Body of pancreas (tissue), 4 donors: ENCODE measurements at regions not wholly inside any gene's neighbourhood (a gene's known extent, or its start where the extent isn't known, plus 50 kb on each side); places are given as distances from the start of the nearest gene placed in this dataset.
A peak's percentile ranks its signal among the peaks of the same experiment; 100 is the strongest.

Source experiments
- ATAC-seq: fragments of 150-250 bp; one replicate; pipeline ENCODE4 v1.9.1; 2016
- DNase-seq, 4 donors: peaks; one replicate each; pipeline ENCODE4 v3.0.0-alpha.2; 2019
- H3K27ac ChIP-seq, 4 donors: fragments of 200-600 bp; sonication (generic); 1 replicate in 3 of 4; 2 replicates in 1 of 4; pipeline versions ENCODE4 v1.5.1 to v1.6.1; 2016 to 2019; ENCODE audit warnings: mild to moderate bottlenecking in 1 of 4, mixed read lengths in 1 of 4, moderate library complexity in 1 of 4
- H3K27me3 ChIP-seq, 2 donors: fragments of 200-600 bp; sonication (generic); one replicate each; pipeline ENCODE4 v1.6.0; 2016; ENCODE audit warnings: mild to moderate bottlenecking in 1 of 2
- H3K36me3 ChIP-seq, 2 donors: fragments of 200-600 bp; sonication (generic); replicated peaks in 1 of 2; 2 replicates each; pipeline ENCODE4 v1.5.1; 2016; ENCODE audit warnings: low read depth in 2 of 2; ENCODE audit not compliant: insufficient read depth in 1 of 2
- H3K4me1 ChIP-seq: fragments of 200-600 bp; sonication (generic); one replicate; pipeline ENCODE4 v1.6.0; 2016
- H3K4me3 ChIP-seq, 2 donors: fragments of 200-600 bp; sonication (generic); 1 replicate in 1 of 2; 2 replicates in 1 of 2; pipeline ENCODE4 v1.5.1; 2016 to 2019
- H3K9me3 ChIP-seq, 3 donors: fragments of 200-600 bp; sonication (generic); 1 replicate in 2 of 3; 2 replicates in 1 of 3; pipeline ENCODE4 v1.5.1; 2016
- CTCF ChIP-seq, 7 experiments: fragments of 450-650 bp in 4 of 7; fragments of 200-600 bp in 3 of 7; sonication (generic) in 3 of 7; IDR thresholded peaks; one replicate each; pipeline ENCODE4 v1.5.1; 2016 to 2019; ENCODE audit warnings: antibody characterized with exemption in 7 of 7
- POLR2A ChIP-seq, 3 donors: fragments of 450-650 bp; IDR thresholded peaks; one replicate each; pipeline ENCODE4 v1.6.1; 2016; ENCODE audit warnings: antibody characterized with exemption in 3 of 3, mild to moderate bottlenecking in 2 of 3
- WGBS, 2 donors: methylation state at CpG; one replicate each; pipeline ENCODE4 v1.1.5; 2017; 5-methylcytosine and 5-hydroxymethylcytosine counted together
- intact Hi-C: fragments of 100-400 bp; cut with DNase I; formaldehyde crosslinking; loops from one replicate; pipeline ENCODE4 v1.15.1; 2023

- intact Hi-C loops: no loop called here
- no peaks in the 10 kb centered on the region for H3K4me1 ChIP-seq
- peaks cover 0 to 100% (median 24%) of the 10 kb centered on the region in 3 donors for H3K9me3 ChIP-seq
- no peak overlapping the region for H3K4me3 ChIP-seq
- H3K27ac ChIP-seq: no peak overlapping the region
- ATAC-seq (no peak), DNase-seq (peak in 2 of 4 donors; percentile 1 to 5)
- peaks cover 52 to 71% of the 10 kb centered on the region in 2 donors for H3K36me3 ChIP-seq
- H3K27me3 ChIP-seq: no peaks in the 10 kb centered on the region
- TF ChIP-seq CTCF (IDR thresholded peaks at IDR 0.05) (no peak), POLR2A (IDR thresholded peaks at IDR 0.05) (no peak)
- WGBS, 2 donors: 87 to 92% methylated on average over 21 to 23 of the region's 23 CpGs
Observed at GRCh38 chr15:25061808-25062550, 107.2 kb downstream of the SNRPN start.

GRCh38 chr15:25062551-25063430, 108.0 kb downstream of the SNRPN start:
- WGBS, 2 donors: 70 to 78% methylated on average over 8 to 13 of the region's 13 CpGs
- no peak overlapping the region for H3K27ac ChIP-seq
- no peak for ATAC-seq

GRCh38 chr15:25065286-25065685, 110.5 kb downstream of the SNRPN start:
- WGBS, 2 donors: 66 to 85% methylated on average over 7 to 9 of the region's 9 CpGs
- peaks cover 0 to 100% (median 18%) of the 10 kb centered on the region in 3 donors for H3K9me3 ChIP-seq
- H3K27me3 ChIP-seq: no peaks in the 10 kb centered on the region
- TF ChIP-seq CTCF (IDR thresholded peaks at IDR 0.05) (no peak), POLR2A (IDR thresholded peaks at IDR 0.05) (no peak)
- no peak overlapping the region for H3K4me3 ChIP-seq
- intact Hi-C loops: no loop called here
- H3K4me1 ChIP-seq: no peaks in the 10 kb centered on the region
- ATAC-seq: no peak
- H3K36me3 ChIP-seq: peaks cover 47 to 73% of the 10 kb centered on the region in 2 donors
- H3K27ac ChIP-seq: no peak overlapping the region
- peak in 1 of 4 donors; percentile 6 for DNase-seq

More at GRCh38 chr15:25062551-25063430, 108.0 kb downstream of the SNRPN start:
- no peaks in the 10 kb centered on the region for H3K27me3 ChIP-seq
- no peak overlapping the region for H3K4me3 ChIP-seq
- peaks cover 0 to 100% (median 20%) of the 10 kb centered on the region in 3 donors for H3K9me3 ChIP-seq
- H3K36me3 ChIP-seq: peaks cover 58 to 70% of the 10 kb centered on the region in 2 donors
- no peak for TF ChIP-seq CTCF (IDR thresholded peaks at IDR 0.05)
- no peak for TF ChIP-seq POLR2A (IDR thresholded peaks at IDR 0.05)
- no peaks in the 10 kb centered on the region for H3K4me1 ChIP-seq
- DNase-seq: peak in 2 of 4 donors; percentile 4 to 5
- intact Hi-C loops: no loop called here

GRCh38 chr15:25065876-25066275, 111.1 kb downstream of the SNRPN start:
- Histone ChIP-seq H3K36me3 (peaks cover 43 to 73% of the 10 kb centered on the region in 2 donors), H3K27me3 (no peaks in the 10 kb centered on the region), H3K27ac (no peak overlapping the region), H3K4me3 (no peak overlapping the region), H3K9me3 (peaks cover 0 to 100% (median 21%) of the 10 kb centered on the region in 3 donors), H3K4me1 (no peaks in the 10 kb centered on the region)
- intact Hi-C loops: no loop called here
- peak in 1 of 4 donors; percentile 2 for DNase-seq
- 72 to 84% methylated on average over 7 to 11 of the region's 11 CpGs for WGBS, 2 donors
- TF ChIP-seq POLR2A (IDR thresholded peaks at IDR 0.05) (no peak), CTCF (IDR thresholded peaks at IDR 0.05) (no peak)
- ATAC-seq: no peak
